Neural crest cell (in vitro differentiated cells): ENCODE measurements at regions not wholly inside any gene's neighbourhood (a gene's known extent, or its start where the extent isn't known, plus 50 kb on each side); places are given as distances from the start of the nearest gene placed in this dataset.
"Not testable (repeated sequence)": the region's sequence is repeated elsewhere in the genome, so short reads cannot be mapped to it uniquely, and the experiment has no call there.

ENCODE experiments used
- DNase-seq: peaks from one replicate; pipeline ENCODE4 v3.0.0; 2021; ENCODE audit warnings: low read depth, mixed read lengths, low spot score
- H3K27ac Mint-ChIP-seq: one replicate; pipeline ENCODE4 v1.8.0; 2021; ENCODE audit warnings: mild to moderate bottlenecking, mixed read lengths; ENCODE audit not compliant: unreplicated experiment
- H3K27me3 Mint-ChIP-seq: 2 replicates; pipeline ENCODE4 v1.8.0; 2021; ENCODE audit warnings: low read depth, mild to moderate bottlenecking, mixed read lengths
- H3K36me3 Mint-ChIP-seq: 2 replicates; pipeline ENCODE4 v1.8.0; 2021; ENCODE audit warnings: low read depth, mild to moderate bottlenecking, mixed read lengths
- H3K4me1 Mint-ChIP-seq: 2 replicates; pipeline ENCODE4 v1.8.0; 2021; ENCODE audit warnings: mixed read lengths
- H3K4me3 Mint-ChIP-seq: one replicate; pipeline ENCODE4 v1.8.0; 2021; ENCODE audit warnings: mild to moderate bottlenecking, mixed read lengths
- H3K9me3 Mint-ChIP-seq: 2 replicates; pipeline ENCODE4 v1.8.0; 2021; ENCODE audit warnings: mixed read lengths
- CTCF ChIP-seq: fragments of 200-600 bp; sonication (generic); conservative IDR thresholded peaks from 2 replicates; pipeline ENCODE4 v1.5.0; 2021; ENCODE audit warnings: antibody characterized with exemption, mild to moderate bottlenecking

GRCh38 chr2:186365406-186365805, 120.7 kb upstream of the ZC3H15 start:
- H3K27ac Mint-ChIP-seq: no peak overlapping the region
- H3K9me3 Mint-ChIP-seq: peaks cover 3% of the 10 kb centered on the region
- peaks cover 2% of the 10 kb centered on the region for H3K36me3 Mint-ChIP-seq
- no peak overlapping the region for H3K4me3 Mint-ChIP-seq
- no peaks in the 10 kb centered on the region for H3K27me3 Mint-ChIP-seq
- DNase-seq: no peak
- no peak for TF ChIP-seq CTCF
- no peaks in the 10 kb centered on the region for H3K4me1 Mint-ChIP-seq

- no peak overlapping the region for H3K27ac Mint-ChIP-seq
- H3K4me1 Mint-ChIP-seq: no peaks in the 10 kb centered on the region
- no peaks in the 10 kb centered on the region for H3K27me3 Mint-ChIP-seq
- peaks cover 11% of the 10 kb centered on the region for H3K9me3 Mint-ChIP-seq
- TF ChIP-seq CTCF: no peak
- no peak overlapping the region for H3K4me3 Mint-ChIP-seq
- no peak for DNase-seq
- H3K36me3 Mint-ChIP-seq: peaks cover 14% of the 10 kb centered on the region
Observed at GRCh38 chr2:186379052-186379451, 107.0 kb upstream of the ZC3H15 start.

GRCh38 chr2:186380805-186381204, 105.3 kb upstream of the ZC3H15 start:
- no peak for DNase-seq
- Mint-ChIP-seq H3K27ac (no peak overlapping the region), H3K4me1 (no peaks in the 10 kb centered on the region), H3K4me3 (no peak overlapping the region), H3K27me3 (no peaks in the 10 kb centered on the region), H3K36me3 (peaks cover 16% of the 10 kb centered on the region), H3K9me3 (peaks cover 15% of the 10 kb centered on the region)
- TF ChIP-seq CTCF: no peak

GRCh38 chr2:186381573-186381972, 104.5 kb upstream of the ZC3H15 start:
- H3K36me3 Mint-ChIP-seq: peaks cover 18% of the 10 kb centered on the region
- H3K27ac Mint-ChIP-seq: no peak overlapping the region

GRCh38 chr2:186382932-186383331, 103.1 kb upstream of the ZC3H15 start:
- no peak for DNase-seq
- Mint-ChIP-seq H3K36me3 (peaks cover 21% of the 10 kb centered on the region), H3K9me3 (peaks cover 18% of the 10 kb centered on the region), H3K4me1 (no peaks in the 10 kb centered on the region), H3K27ac (no peak overlapping the region), H3K27me3 (no peaks in the 10 kb centered on the region), H3K4me3 (no peak overlapping the region)
- no peak for TF ChIP-seq CTCF

More at GRCh38 chr2:186381573-186381972, 104.5 kb upstream of the ZC3H15 start:
- peaks cover 17% of the 10 kb centered on the region for H3K9me3 Mint-ChIP-seq
- H3K27me3 Mint-ChIP-seq: no peaks in the 10 kb centered on the region
- DNase-seq: no peak
- H3K4me1 Mint-ChIP-seq: no peaks in the 10 kb centered on the region
- TF ChIP-seq CTCF: no peak
- H3K4me3 Mint-ChIP-seq: no peak overlapping the region

GRCh38 chr2:186384226-186384625, 101.8 kb upstream of the ZC3H15 start:
- H3K9me3 Mint-ChIP-seq: peaks cover 18% of the 10 kb centered on the region
- no peaks in the 10 kb centered on the region for H3K27me3 Mint-ChIP-seq
- H3K4me1 Mint-ChIP-seq: no peaks in the 10 kb centered on the region
- no peak overlapping the region for H3K4me3 Mint-ChIP-seq
- no peak overlapping the region for H3K27ac Mint-ChIP-seq
- peaks cover 24% of the 10 kb centered on the region for H3K36me3 Mint-ChIP-seq
- DNase-seq: no peak
- no peak for TF ChIP-seq CTCF

GRCh38 chr2:186385638-186386201, 100.3 kb upstream of the ZC3H15 start:
- H3K4me3 Mint-ChIP-seq, DNase-seq, H3K4me1 Mint-ChIP-seq, H3K27me3 Mint-ChIP-seq, H3K27ac Mint-ChIP-seq: not testable (repeated sequence)
- Mint-ChIP-seq H3K9me3 (peaks cover 26% of the 10 kb centered on the region), H3K36me3 (peaks cover 29% of the 10 kb centered on the region)
